ENCODE measurements at regions not wholly inside any gene's neighbourhood (a gene's known extent, or its start where the extent isn't known, plus 50 kb on each side); places are given as distances from the start of the nearest gene placed in this dataset.

DNA sequence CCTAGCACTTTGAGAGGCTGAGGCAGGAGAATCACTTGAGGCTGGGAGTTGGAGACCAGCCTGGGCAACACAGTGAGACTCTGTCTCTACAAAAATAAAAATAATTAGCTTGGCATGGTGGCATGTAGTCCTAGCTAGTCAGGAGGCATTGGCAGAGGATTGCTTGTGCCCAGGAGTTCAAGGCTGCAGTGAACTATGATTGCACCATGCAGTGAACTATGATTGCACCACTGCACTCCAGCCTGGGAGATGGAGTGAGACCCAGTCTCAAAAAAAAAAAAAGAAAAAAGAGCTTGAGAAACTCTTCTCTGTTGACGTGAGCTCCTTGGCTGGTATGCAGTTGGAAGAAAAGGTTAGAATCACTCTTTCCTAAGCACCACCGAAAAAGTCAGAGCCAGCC, 125.1 kb upstream of the TNP1 start:
- TF ChIP-seq, protein P1, sequence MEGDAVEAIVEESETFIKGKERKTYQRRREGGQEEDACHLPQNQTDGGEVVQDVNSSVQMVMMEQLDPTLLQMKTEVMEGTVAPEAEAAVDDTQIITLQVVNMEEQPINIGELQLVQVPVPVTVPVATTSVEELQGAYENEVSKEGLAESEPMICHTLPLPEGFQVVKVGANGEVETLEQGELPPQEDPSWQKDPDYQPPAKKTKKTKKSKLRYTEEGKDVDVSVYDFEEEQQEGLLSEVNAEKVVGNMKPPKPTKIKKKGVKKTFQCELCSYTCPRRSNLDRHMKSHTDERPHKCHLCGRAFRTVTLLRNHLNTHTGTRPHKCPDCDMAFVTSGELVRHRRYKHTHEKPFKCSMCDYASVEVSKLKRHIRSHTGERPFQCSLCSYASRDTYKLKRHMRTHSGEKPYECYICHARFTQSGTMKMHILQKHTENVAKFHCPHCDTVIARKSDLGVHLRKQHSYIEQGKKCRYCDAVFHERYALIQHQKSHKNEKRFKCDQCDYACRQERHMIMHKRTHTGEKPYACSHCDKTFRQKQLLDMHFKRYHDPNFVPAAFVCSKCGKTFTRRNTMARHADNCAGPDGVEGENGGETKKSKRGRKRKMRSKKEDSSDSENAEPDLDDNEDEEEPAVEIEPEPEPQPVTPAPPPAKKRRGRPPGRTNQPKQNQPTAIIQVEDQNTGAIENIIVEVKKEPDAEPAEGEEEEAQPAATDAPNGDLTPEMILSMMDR (conservative IDR thresholded peaks at IDR 0.05; ENCODE audit: low read length), result no peak
- TF ChIP-seq EZH2phosphoT487 (IDR thresholded peaks at IDR 0.05; ENCODE audit: borderline replicate concordance, low read depth, low read length), result no peak
